IMR-90 (cell line): ENCODE measurements at regions not wholly inside any gene's neighbourhood (a gene's known extent, or its start where the extent isn't known, plus 50 kb on each side); places are given as distances from the start of the nearest gene placed in this dataset.

Experiments used
- ATAC-seq: fragments of 200-7000 bp; cut with Tn5 transposase; 2 replicates; pipeline ENCODE4 v1.9.1; 2020; ENCODE audit warnings: low read depth, mild to moderate bottlenecking, moderate library complexity
- BruUV-seq: library from RNA; stranded (reverse); fragments of 400-500 nt; replicated peaks from 2 replicates; lab custom pipeline; 2021; lab: Mats Ljungman, UMichigan
- CTCF ChIA-PET: fragments of 300-600 bp; formaldehyde crosslinking; extraction: SDS; loops from one replicate; lab custom pipeline; 2021; ENCODE audit warnings: antibody characterized with exemption; lab: Yijun Ruan, JAX
- POLR2A ChIA-PET: fragments of 300-600 bp; sonication (Branson Sonifier 250); formaldehyde crosslinking; loops from one replicate; lab custom pipeline; 2022; ENCODE audit warnings: antibody characterized with exemption; ENCODE audit not compliant: unreplicated experiment; lab: Charles Lee
- DNase-seq: peaks from one replicate; pipeline ENCODE4 v3.0.0; 2013
- H2AFZ ChIP-seq: replicated peaks from 2 replicates; pipeline ENCODE3; 2013; ENCODE audit warnings: low read length, mild to moderate bottlenecking; ENCODE audit not compliant: poor library complexity
- H2AK5ac ChIP-seq: 2 replicates; pipeline ENCODE4 v1.6.1; 2013; ENCODE audit warnings: low read depth, low read length, inconsistent platforms
- H2AK9ac ChIP-seq: replicated peaks from 2 replicates; pipeline ENCODE3; 2013; ENCODE audit warnings: mild to moderate bottlenecking, low read depth, low read length, moderate library complexity; ENCODE audit not compliant: poor library complexity
- H2BK120ac ChIP-seq: 2 replicates; pipeline ENCODE4 v1.6.1; 2013; ENCODE audit warnings: low read depth, low read length, inconsistent platforms
- H2BK15ac ChIP-seq: 3 replicates; pipeline ENCODE4 v1.6.1; 2013; ENCODE audit warnings: low read depth, low read length, inconsistent platforms
- H2BK20ac ChIP-seq: 2 replicates; pipeline ENCODE4 v1.6.1; 2013; ENCODE audit warnings: low read depth, mild to moderate bottlenecking, inconsistent platforms, low read length, moderate library complexity
- H2BK5ac ChIP-seq: 2 replicates; pipeline ENCODE4 v1.6.1; 2013; ENCODE audit warnings: mild to moderate bottlenecking, low read depth, low read length, inconsistent platforms; ENCODE audit not compliant: poor library complexity, severe bottlenecking
- H3K14ac ChIP-seq: replicated peaks from 2 replicates; pipeline ENCODE4 v1.6.1; 2013; ENCODE audit warnings: low read depth, low read length, inconsistent platforms
- H3K18ac ChIP-seq: 2 replicates; pipeline ENCODE4 v1.6.1; 2013; ENCODE audit warnings: low read depth, low read length, control low read depth
- H3K23ac ChIP-seq: 2 replicates; pipeline ENCODE4 v1.6.1; 2013; ENCODE audit warnings: low read depth, low read length, inconsistent platforms
- H3K27ac ChIP-seq: 2 replicates; pipeline ENCODE4 v1.5.1; 2013; ENCODE audit warnings: mild to moderate bottlenecking, control low read depth, low read length; ENCODE audit not compliant: insufficient read depth
- H3K27me3 ChIP-seq: 2 replicates; pipeline ENCODE4 v1.6.1; 2013; ENCODE audit warnings: low read length; ENCODE audit not compliant: control insufficient read depth, insufficient read depth
- H3K36me3 ChIP-seq: 2 replicates; pipeline ENCODE4 v1.6.1; 2013; ENCODE audit warnings: low read length, mixed read lengths; ENCODE audit not compliant: control insufficient read depth, insufficient read depth
- H3K4ac ChIP-seq: 2 replicates; pipeline ENCODE4 v1.6.1; 2013; ENCODE audit warnings: low read depth, low read length, inconsistent platforms
- H3K4me1 ChIP-seq: 2 replicates; pipeline ENCODE4 v1.6.1; 2013; ENCODE audit warnings: low read length, mixed read lengths; ENCODE audit not compliant: control insufficient read depth, insufficient read depth
- H3K4me2 ChIP-seq: 2 replicates; pipeline ENCODE4 v1.6.1; 2013; ENCODE audit warnings: low read depth, mild to moderate bottlenecking, control low read depth, low read length, moderate library complexity
- H3K4me3 ChIP-seq: 2 replicates; pipeline ENCODE4 v1.5.1; 2013; ENCODE audit warnings: low read depth, mild to moderate bottlenecking, control low read depth, low read length, moderate library complexity; ENCODE audit not compliant: insufficient read depth
- H3K56ac ChIP-seq: 2 replicates; pipeline ENCODE4 v1.6.1; 2013; ENCODE audit warnings: low read length, inconsistent platforms; ENCODE audit not compliant: insufficient read depth; ENCODE audit errors: extremely low read depth
- H3K79me1 ChIP-seq, 2 experiments: 2 replicates each; pipeline ENCODE4 v1.6.1; 2013; ENCODE audit warnings: low read length in 2 of 2, inconsistent platforms in 1 of 2, low read depth in 1 of 2
- H3K9ac ChIP-seq: 2 replicates; pipeline ENCODE4 v1.6.1; 2013; ENCODE audit warnings: low read depth, low read length, control low read depth
- H3K9me1 ChIP-seq: 2 replicates; pipeline ENCODE4 v1.6.1; 2013; ENCODE audit warnings: low read length, inconsistent platforms; ENCODE audit not compliant: insufficient read depth
- H3K9me3 ChIP-seq: 2 replicates; pipeline ENCODE4 v1.6.1; 2013; ENCODE audit warnings: low read length; ENCODE audit not compliant: control insufficient read depth, insufficient read depth
- H4K20me1 ChIP-seq: 2 replicates; pipeline ENCODE4 v1.6.1; 2013; ENCODE audit warnings: low read length, inconsistent platforms; ENCODE audit not compliant: insufficient read depth
- H4K5ac ChIP-seq: 2 replicates; pipeline ENCODE4 v1.6.1; 2013; ENCODE audit warnings: mild to moderate bottlenecking, low read depth, low read length, control low read depth
- H4K8ac ChIP-seq, 2 experiments: 2 replicates each; pipeline ENCODE4 v1.6.1; 2013; ENCODE audit warnings: low read depth in 2 of 2, low read length in 2 of 2, control low read depth in 1 of 2, inconsistent platforms in 1 of 2
- H4K91ac ChIP-seq: 2 replicates; pipeline ENCODE4 v1.6.1; 2013; ENCODE audit warnings: low read depth, low read length, inconsistent platforms; ENCODE audit not compliant: insufficient read depth
- BHLHE40 ChIP-seq: fragments of 150-350 bp; IDR thresholded peaks from 2 replicates; pipeline ENCODE4 v1.6.1; 2016; ENCODE audit warnings: mild to moderate bottlenecking, low read depth, low read length
- CEBPB ChIP-seq: IDR thresholded peaks from 2 replicates; pipeline ENCODE4 v1.6.1; 2012; ENCODE audit warnings: low read depth, low read length, improper control_type of control experiment
- CHD1 ChIP-seq: IDR thresholded peaks from 2 replicates; pipeline ENCODE4 v1.6.1; 2012; ENCODE audit warnings: low read depth, low read length, improper control_type of control experiment
- MAFK ChIP-seq: IDR thresholded peaks from 2 replicates; pipeline ENCODE4 v1.6.1; 2012; ENCODE audit warnings: low read depth, low read length, improper control_type of control experiment
- MAZ ChIP-seq: IDR thresholded peaks from 2 replicates; pipeline ENCODE4 v1.6.1; 2012; ENCODE audit warnings: low read depth, mild to moderate bottlenecking, low read length, improper control_type of control experiment, moderate library complexity, borderline replicate concordance
- MXI1 ChIP-seq: IDR thresholded peaks from 2 replicates; pipeline ENCODE4 v1.6.1; 2012; ENCODE audit warnings: low read depth, mild to moderate bottlenecking, low read length, moderate library complexity, borderline replicate concordance
- POLR2A ChIP-seq: IDR thresholded peaks from 2 replicates; pipeline ENCODE4 v1.6.1; 2012; ENCODE audit warnings: mild to moderate bottlenecking, low read depth, low read length
- RCOR1 ChIP-seq: IDR thresholded peaks from 2 replicates; pipeline ENCODE4 v1.6.1; 2012; ENCODE audit warnings: mild to moderate bottlenecking, low read length, improper control_type of control experiment; ENCODE audit not compliant: insufficient replicate concordance
- RFX5 ChIP-seq: IDR thresholded peaks from 2 replicates; pipeline ENCODE4 v1.8.0; 2012; ENCODE audit warnings: low read depth, mild to moderate bottlenecking, low read length, moderate library complexity
- SMC3 ChIP-seq: fragments of 150-350 bp; IDR thresholded peaks from 2 replicates; pipeline ENCODE4 v1.6.1; 2016; ENCODE audit warnings: low read depth, mild to moderate bottlenecking, antibody characterized with exemption, low read length, moderate library complexity
- WGBS, 2 experiments: methylation state at CpG; one replicate each; pipeline versions ENCODE4 v1.1.5 to v1.1.7; 2013; ENCODE audit warnings: missing lambda C conversion rate in 2 of 2; ENCODE audit not compliant: insufficient read length in 1 of 2; ENCODE audit errors: extremely low coverage in 2 of 2; 5-methylcytosine and 5-hydroxymethylcytosine counted together
- dilution Hi-C: fragments of 300-500 bp; cut with HindIII; formaldehyde crosslinking; loops from one replicate; pipeline ENCODE4 v1.14.3; 2018; ENCODE audit warnings: low sequenced_read_pairs; ENCODE audit not compliant: unreplicated experiment
- in situ Hi-C: fragments of 300-500 bp; cut with MboI; formaldehyde crosslinking; loops from 3 replicates; pipeline ENCODE4 v1.14.3; 2019; ENCODE audit warnings: low sequenced_read_pairs, inconsistent platforms, mixed read lengths
- intact Hi-C: fragments of 100-400 bp; cut with micrococcal nuclease; formaldehyde crosslinking; loops from 2 replicates; pipeline ENCODE4 v1.10.0; 2022
- TF ChIP-seq, protein P1 (sequence below): fragments of 150-350 bp; IDR thresholded peaks from 2 replicates; pipeline ENCODE4 v1.6.1; 2017; ENCODE audit warnings: mild to moderate bottlenecking, antibody characterized with exemption, low read length, low read depth
- TF ChIP-seq, protein P2 (sequence below): fragments of 150-350 bp; IDR thresholded peaks from 2 replicates; pipeline ENCODE4 v1.6.1; 2016; ENCODE audit warnings: low read depth, mild to moderate bottlenecking, low read length, moderate library complexity, borderline replicate concordance

DNA sequence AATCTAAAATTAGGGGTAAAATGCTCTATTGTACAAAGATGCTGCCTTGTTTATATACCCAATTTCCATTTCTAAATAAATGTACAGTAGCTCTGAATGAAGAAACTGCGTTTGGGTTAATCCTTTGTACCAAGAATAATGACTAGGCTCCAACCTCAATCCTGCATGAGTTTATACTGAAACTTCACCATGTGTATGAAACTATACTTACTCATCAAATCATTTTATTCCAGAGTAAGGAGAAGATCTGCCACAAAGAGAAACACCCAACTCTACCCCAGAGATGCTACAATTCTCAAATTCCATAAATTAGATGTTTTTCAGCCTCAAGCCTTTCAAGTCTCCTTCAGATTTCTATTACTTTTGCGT lies 53.8 kb upstream of the AKR1E2 start:
- ATAC-seq, result peak; percentile 4; the same call in 1 of the 2 replicates
- peaks cover 4% of the 10 kb centered on the region for H3K9me1 ChIP-seq
- peak overlapping the region; percentile 98; the same call in 1 of the 2 replicates for H3K14ac ChIP-seq
- CTCF ChIA-PET, result no interaction called here
- no peak overlapping the region for H2AFZ ChIP-seq
- peak overlapping the region; percentile 96 for H3K18ac ChIP-seq
- no peaks in the 10 kb centered on the region for H3K9me3 ChIP-seq
- H2BK20ac ChIP-seq, result peak overlapping the region; percentile 99; the same call in 1 of the 2 replicates
- H3K4me3 ChIP-seq, result no peak overlapping the region
- H3K56ac ChIP-seq, result peak overlapping the region; percentile 39; the same call in 1 of the 2 replicates
- H3K79me1 ChIP-seq, result peaks cover 3 to 15% of the 10 kb centered on the region in 2 experiments; a peak in 3 of 4 replicates
- peak overlapping the region; percentile 98 for H4K91ac ChIP-seq
- no peak overlapping the region for H2AK9ac ChIP-seq
- DNase-seq, result no peak
- H3K9ac ChIP-seq, result no peak overlapping the region
- H3K27me3 ChIP-seq, result no peaks in the 10 kb centered on the region
- BruUV-seq, result no TSS peak
- dilution Hi-C loops (no loop called here), intact Hi-C loops (loop anchor here (5.0 kb wide), 1 partner anchor 1320 kb away; no protein-coding TSS in a partner anchor), in situ Hi-C loops (loop anchor here (10.0 to 25.0 kb wide), 3 partner anchors 510 to 987 kb away; partner anchors contain the start of gene KLF6)
- H3K27ac ChIP-seq, result peak overlapping the region; percentile 98
- peak overlapping the region; percentile 98; the same call in 1 of the 2 replicates for H3K23ac ChIP-seq
- no CpG with 5 or more reads among the region's 2 CpGs for WGBS, 2 experiments
- H2BK15ac ChIP-seq, result peak overlapping the region; percentile 71; the same call in 1 of the 3 replicates
- H3K36me3 ChIP-seq, result no peaks in the 10 kb centered on the region
- peak overlapping the region; percentile 93 to 98 for H4K8ac ChIP-seq
- H4K20me1 ChIP-seq, result no peaks in the 10 kb centered on the region
- peak overlapping the region; percentile 80; the same call in 1 of the 2 replicates for H3K4me2 ChIP-seq
- no peak overlapping the region for H2AK5ac ChIP-seq
- H2BK5ac ChIP-seq, result peak overlapping the region; percentile 100
- H3K4me1 ChIP-seq, result peaks cover 11% of the 10 kb centered on the region
- POLR2A ChIA-PET, result no interaction called here
- peak overlapping the region; percentile 99 for H2BK120ac ChIP-seq
- TF ChIP-seq MAZ (no peak), RFX5 (no peak), MAFK (no peak), MXI1 (no peak), CHD1 (no peak), RCOR1 (no peak), POLR2A (no peak), BHLHE40 (no peak), SMC3 (no peak), CEBPB (no peak)
- TF ChIP-seq, protein P1, sequence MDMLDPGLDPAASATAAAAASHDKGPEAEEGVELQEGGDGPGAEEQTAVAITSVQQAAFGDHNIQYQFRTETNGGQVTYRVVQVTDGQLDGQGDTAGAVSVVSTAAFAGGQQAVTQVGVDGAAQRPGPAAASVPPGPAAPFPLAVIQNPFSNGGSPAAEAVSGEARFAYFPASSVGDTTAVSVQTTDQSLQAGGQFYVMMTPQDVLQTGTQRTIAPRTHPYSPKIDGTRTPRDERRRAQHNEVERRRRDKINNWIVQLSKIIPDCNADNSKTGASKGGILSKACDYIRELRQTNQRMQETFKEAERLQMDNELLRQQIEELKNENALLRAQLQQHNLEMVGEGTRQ, result no peak
- TF ChIP-seq, protein P2, sequence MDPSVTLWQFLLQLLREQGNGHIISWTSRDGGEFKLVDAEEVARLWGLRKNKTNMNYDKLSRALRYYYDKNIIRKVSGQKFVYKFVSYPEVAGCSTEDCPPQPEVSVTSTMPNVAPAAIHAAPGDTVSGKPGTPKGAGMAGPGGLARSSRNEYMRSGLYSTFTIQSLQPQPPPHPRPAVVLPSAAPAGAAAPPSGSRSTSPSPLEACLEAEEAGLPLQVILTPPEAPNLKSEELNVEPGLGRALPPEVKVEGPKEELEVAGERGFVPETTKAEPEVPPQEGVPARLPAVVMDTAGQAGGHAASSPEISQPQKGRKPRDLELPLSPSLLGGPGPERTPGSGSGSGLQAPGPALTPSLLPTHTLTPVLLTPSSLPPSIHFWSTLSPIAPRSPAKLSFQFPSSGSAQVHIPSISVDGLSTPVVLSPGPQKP, result no peak
- peak overlapping the region; percentile 96; the same call in 1 of the 2 replicates for H4K5ac ChIP-seq
- H3K4ac ChIP-seq, result peak overlapping the region; percentile 99; the same call in 1 of the 2 replicates
